Fibroblast of lung (primary cell): ENCODE measurements at regions not wholly inside any gene's neighbourhood (a gene's known extent, or its start where the extent isn't known, plus 50 kb on each side); places are given as distances from the start of the nearest gene placed in this dataset.

Experiments used
- CTCF ChIP-seq, 2 donors: IDR thresholded peaks in 1 of 2; conservative IDR thresholded peaks in 1 of 2; 1 replicate in 1 of 2; 2 replicates in 1 of 2; pipeline ENCODE4 v1.5.1; 2011 to 2012; ENCODE audit warnings: low read length in 2 of 2, control low read depth in 1 of 2, inconsistent platforms in 1 of 2, low read depth in 1 of 2, mild to moderate bottlenecking in 1 of 2
- EZH2 ChIP-seq: IDR thresholded peaks from 2 replicates; pipeline ENCODE4 v1.5.1; 2012; ENCODE audit warnings: low read length, control low read depth, mild to moderate bottlenecking; ENCODE audit errors: missing control alignments

GRCh38 chr4:77493829-77494551, 111.6 kb upstream of the CXCL13 start:
- TF ChIP-seq CTCF (conservative IDR thresholded peaks at IDR 0.05 in 1 of 2, IDR thresholded peaks at IDR 0.05 in 1 of 2; ENCODE audit: low read depth in 1 of 2, low read length in 2 of 2) (no peak), EZH2 (no peak)
